NB4 (cell line): ENCODE measurements at regions not wholly inside any gene's neighbourhood (a gene's known extent, or its start where the extent isn't known, plus 50 kb on each side); places are given as distances from the start of the nearest gene placed in this dataset.
"Not testable (repeated sequence)": the region's sequence is repeated elsewhere in the genome, so short reads cannot be mapped to it uniquely, and the experiment has no call there.

Experiments
- DNase-seq: peaks from one replicate; pipeline ENCODE4 v3.0.0; 2010; ENCODE audit warnings: low read depth
- H3K4me3 ChIP-seq: one replicate; pipeline ENCODE4 v1.5.1; 2011; ENCODE audit warnings: mild to moderate bottlenecking, low read depth, low read length, moderate library complexity
- MYC ChIP-seq: IDR thresholded peaks from 2 replicates; pipeline ENCODE4 v1.6.1; 2011; ENCODE audit warnings: low read depth, low read length
- POLR2A ChIP-seq: IDR thresholded peaks from 2 replicates; pipeline ENCODE4 v1.6.1; 2011; ENCODE audit warnings: mild to moderate bottlenecking; ENCODE audit not compliant: insufficient read length; ENCODE audit errors: extremely low read depth
- TF ChIP-seq, protein P1 (sequence below): IDR thresholded peaks from 2 replicates; pipeline ENCODE4 v1.6.1; 2011; ENCODE audit warnings: low read depth, low read length
- TF ChIP-seq, protein P2 (sequence below): IDR thresholded peaks from one replicate; pipeline ENCODE4 v1.5.1; 2012; ENCODE audit warnings: low read depth, low read length

DNA sequence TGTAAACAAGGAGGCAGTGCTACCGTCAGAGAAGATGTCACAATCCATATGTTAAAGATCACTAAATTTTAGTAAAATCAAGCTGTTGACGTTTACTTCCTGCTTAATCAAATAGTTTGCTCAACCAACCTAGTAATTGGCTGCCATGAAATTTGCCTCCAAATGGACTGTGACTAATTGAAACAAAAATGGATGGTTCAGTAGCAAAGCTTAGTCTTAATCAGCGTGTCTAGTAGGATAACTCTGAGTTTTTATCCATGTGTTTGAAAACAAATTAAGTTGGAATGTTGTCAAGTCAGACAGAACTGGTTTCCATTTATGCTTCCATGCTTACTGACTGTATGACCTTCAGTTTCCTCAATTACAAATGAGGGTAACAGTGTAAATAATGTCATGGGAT is 1456.7 kb upstream of the CELF2 start:
- TF ChIP-seq, protein P1, sequence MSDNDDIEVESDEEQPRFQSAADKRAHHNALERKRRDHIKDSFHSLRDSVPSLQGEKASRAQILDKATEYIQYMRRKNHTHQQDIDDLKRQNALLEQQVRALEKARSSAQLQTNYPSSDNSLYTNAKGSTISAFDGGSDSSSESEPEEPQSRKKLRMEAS = no peak
- TF ChIP-seq POLR2A = no peak
- no peak for TF ChIP-seq MYC
- TF ChIP-seq, protein P2, sequence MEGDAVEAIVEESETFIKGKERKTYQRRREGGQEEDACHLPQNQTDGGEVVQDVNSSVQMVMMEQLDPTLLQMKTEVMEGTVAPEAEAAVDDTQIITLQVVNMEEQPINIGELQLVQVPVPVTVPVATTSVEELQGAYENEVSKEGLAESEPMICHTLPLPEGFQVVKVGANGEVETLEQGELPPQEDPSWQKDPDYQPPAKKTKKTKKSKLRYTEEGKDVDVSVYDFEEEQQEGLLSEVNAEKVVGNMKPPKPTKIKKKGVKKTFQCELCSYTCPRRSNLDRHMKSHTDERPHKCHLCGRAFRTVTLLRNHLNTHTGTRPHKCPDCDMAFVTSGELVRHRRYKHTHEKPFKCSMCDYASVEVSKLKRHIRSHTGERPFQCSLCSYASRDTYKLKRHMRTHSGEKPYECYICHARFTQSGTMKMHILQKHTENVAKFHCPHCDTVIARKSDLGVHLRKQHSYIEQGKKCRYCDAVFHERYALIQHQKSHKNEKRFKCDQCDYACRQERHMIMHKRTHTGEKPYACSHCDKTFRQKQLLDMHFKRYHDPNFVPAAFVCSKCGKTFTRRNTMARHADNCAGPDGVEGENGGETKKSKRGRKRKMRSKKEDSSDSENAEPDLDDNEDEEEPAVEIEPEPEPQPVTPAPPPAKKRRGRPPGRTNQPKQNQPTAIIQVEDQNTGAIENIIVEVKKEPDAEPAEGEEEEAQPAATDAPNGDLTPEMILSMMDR = no peak
- DNase-seq = no peak
- H3K4me3 ChIP-seq = no peak overlapping the region

DNA sequence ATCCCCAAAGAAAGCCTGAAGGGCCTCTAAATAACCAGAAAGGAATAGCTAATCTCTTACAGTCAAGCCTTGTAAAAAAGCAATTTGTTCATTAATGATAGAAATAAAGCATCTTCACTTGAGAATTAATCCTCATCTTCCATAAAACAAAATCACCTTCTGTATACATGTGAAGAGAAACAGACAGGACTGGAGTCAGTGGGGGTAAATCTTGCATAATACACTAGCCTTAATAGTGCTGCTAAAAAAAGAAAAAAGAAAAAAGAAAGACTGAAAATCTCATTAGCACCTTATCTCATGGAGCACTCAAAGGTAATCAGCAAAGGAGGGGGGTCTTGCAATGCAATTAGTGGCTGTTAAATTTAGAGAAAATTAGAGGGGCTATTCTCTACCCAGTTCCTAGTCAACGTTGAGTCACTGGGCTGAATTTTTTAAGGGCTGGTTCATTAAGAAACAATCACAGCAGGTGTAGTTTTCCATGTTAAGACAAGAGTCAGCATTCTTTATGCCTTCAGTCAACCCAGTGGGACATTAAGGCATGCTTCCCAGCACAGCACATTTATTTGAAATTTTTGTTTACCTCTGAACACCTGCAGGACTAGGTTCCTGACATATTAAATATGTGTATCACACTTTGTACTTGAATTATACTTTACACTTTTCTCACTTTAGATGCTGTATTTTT is 1455.7 kb upstream of the CELF2 start:
- TF ChIP-seq, protein P1 = no peak
- TF ChIP-seq, protein P2 = no peak
- TF ChIP-seq POLR2A = no peak
- TF ChIP-seq MYC = no peak

DNA sequence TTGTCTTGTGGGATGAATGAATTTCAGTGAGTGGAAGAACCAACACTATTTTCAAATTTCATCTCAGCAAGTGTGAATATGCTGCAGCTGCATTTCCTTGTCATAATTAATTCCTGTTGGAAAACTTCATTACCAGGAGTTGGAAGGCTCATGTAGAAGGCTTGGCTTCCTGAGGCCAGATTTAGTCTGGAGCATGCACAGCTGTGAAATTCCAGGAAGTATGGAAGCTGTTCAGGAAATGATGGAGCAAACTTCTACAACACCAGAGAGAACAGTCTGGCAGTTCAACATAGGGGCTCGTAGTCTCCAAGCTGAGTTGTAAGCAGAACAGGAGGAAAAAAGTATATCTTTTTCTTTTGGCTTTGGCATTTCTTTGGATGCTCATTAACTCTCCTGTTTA is 1439.9 kb upstream of the CELF2 start:
- no peak for DNase-seq
- TF ChIP-seq MYC (no peak), POLR2A (no peak)
- TF ChIP-seq, protein P1 = no peak
- H3K4me3 ChIP-seq = no peak overlapping the region

More for the DNA sequence above, 1455.7 kb upstream of the CELF2 start:
- no peak for DNase-seq
- no peak overlapping the region for H3K4me3 ChIP-seq

DNA sequence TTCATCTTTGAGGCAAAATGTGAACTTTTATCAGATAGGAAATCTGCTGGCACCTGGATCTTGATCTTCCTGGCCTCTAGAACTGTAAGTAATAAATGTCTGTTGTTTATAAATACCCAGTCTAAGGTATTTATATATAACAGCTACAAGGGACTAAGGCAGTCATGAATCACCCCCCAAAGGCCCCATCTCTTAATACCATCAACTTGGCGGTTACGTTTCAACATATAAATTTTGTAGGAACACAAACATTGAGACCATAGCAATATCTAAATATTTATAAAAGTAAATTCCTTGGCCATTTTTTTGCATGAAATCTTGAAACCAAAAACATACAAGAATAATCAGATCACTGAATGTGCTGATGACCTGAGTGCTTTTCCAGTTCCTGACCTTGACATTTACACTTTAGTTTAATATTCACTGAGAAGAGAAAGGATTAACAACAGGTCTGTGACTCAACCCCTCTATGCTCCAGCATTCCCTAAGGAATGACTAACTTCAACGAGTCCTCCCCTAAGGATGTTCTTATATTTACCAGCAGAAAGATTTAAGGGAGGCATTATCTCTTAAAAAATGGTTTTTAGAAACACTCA is 1438.5 kb upstream of the CELF2 start:
- H3K4me3 ChIP-seq = no peak overlapping the region
- DNase-seq = no peak
- TF ChIP-seq MYC = no peak
- no peak for TF ChIP-seq POLR2A
- TF ChIP-seq, protein P1 = no peak
- TF ChIP-seq, protein P2 = no peak

DNA sequence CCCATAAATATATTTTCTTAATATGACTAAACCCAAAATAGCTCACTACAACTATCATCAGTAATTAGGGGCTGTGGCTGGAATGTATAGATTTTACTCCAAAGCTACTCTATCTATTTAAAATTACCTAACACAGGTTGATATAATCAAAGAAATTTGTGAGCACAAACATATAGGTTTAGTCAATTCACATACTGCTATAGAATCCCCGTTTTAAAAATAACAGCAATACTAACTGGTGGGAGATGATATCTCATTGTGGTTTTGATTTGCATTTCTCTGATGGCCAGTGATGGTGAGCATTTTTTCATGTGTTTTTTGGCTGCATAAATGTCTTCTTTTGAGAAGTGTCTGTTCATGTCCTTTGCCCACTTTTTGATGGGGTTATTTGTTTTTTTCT is 1434.9 kb upstream of the CELF2 start:
- not testable (repeated sequence) for H3K4me3 ChIP-seq, DNase-seq

DNA sequence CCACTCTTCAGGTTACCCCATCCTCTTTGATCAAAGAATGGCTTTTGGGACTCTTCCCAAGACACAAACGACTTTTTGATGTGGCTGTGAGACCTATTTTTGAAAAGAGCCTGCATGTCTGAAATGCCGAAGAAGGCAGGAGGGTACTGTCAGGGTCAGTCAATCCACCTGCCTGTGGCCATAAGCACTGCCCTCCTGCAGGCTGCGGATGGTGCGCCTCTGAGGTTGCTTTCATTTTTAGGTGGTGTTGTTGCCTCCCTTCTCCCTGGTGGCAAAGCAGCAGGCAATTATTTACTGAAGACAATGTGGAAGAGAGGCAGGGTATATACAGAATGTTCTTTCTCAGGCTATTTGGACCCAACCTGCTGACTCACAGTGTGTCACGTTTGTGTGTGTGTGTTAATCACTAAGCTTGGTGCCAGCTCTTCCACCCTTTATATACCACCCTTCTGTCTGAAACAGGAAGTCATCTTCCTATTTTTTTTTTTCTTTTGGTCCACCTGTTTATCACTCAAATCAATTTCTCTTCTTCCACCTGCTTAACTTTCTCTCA is 1421.2 kb upstream of the CELF2 start:
- TF ChIP-seq MYC = no peak
- TF ChIP-seq, protein P1 = no peak
- TF ChIP-seq, protein P2 = no peak
- TF ChIP-seq POLR2A = no peak
- no peak for DNase-seq
- no peak overlapping the region for H3K4me3 ChIP-seq
